Endothelial cell of umbilical vein (primary cell): ENCODE measurements at regions not wholly inside any gene's neighbourhood (a gene's known extent, or its start where the extent isn't known, plus 50 kb on each side); places are given as distances from the start of the nearest gene placed in this dataset.

Source experiments
- BruUV-seq: library from RNA; stranded (reverse); fragments of 400-500 nt; replicated peaks from 2 replicates; lab custom pipeline; 2021; lab: Mats Ljungman, UMichigan
- CTCF ChIA-PET: fragments of 300-600, 350-600 bp; sonication (Branson Sonifier 250); formaldehyde crosslinking; loops from one replicate; lab custom pipeline; 2021; ENCODE audit warnings: antibody characterized with exemption, inconsistent platforms; lab: Charles Lee
- POLR2A ChIA-PET: fragments of 300-600, 350-600 bp; sonication (Branson Sonifier 250); formaldehyde crosslinking; loops from one replicate; lab custom pipeline; 2021; ENCODE audit warnings: antibody characterized with exemption, inconsistent platforms; lab: Charles Lee
- DNase-seq: peaks from one replicate; pipeline ENCODE4 v3.0.0-alpha.2; 2011; ENCODE audit warnings: low read depth, low spot score
- FAIRE-seq: peaks from 2 replicates; lab custom pipeline; 2011; peaks lifted over from hg19 to GRCh38; lab: Jason Lieb, UNC
- H2AFZ ChIP-seq: 2 replicates; pipeline ENCODE4 v1.6.0; 2012; ENCODE audit warnings: low read depth, low read length, control low read depth, inconsistent platforms
- H3K27ac ChIP-seq: 2 replicates; pipeline ENCODE4 v1.5.1; 2011; ENCODE audit warnings: low read depth, mild to moderate bottlenecking, control low read depth, low read length, moderate library complexity; ENCODE audit not compliant: insufficient read depth
- H3K27me3 ChIP-seq, 2 experiments: 2 replicates each; pipeline versions ENCODE4 v1.6.0 to v1.6.1; 2011; ENCODE audit warnings: low read length in 2 of 2, mixed read lengths in 1 of 2; ENCODE audit not compliant: control insufficient read depth in 2 of 2, insufficient read depth in 2 of 2
- H3K36me3 ChIP-seq, 2 experiments: 2 replicates in 1 of 2; 3 replicates in 1 of 2; pipeline ENCODE4 v1.5.1; 2011; ENCODE audit warnings: low read length in 2 of 2, mild to moderate bottlenecking in 1 of 2, moderate library complexity in 1 of 2; ENCODE audit not compliant: control insufficient read depth in 2 of 2, insufficient read depth in 2 of 2; ENCODE audit errors: extremely low read depth in 1 of 2
- H3K4me1 ChIP-seq: 3 replicates; pipeline ENCODE4 v1.5.1; 2011; ENCODE audit warnings: mild to moderate bottlenecking, low read length; ENCODE audit not compliant: control insufficient read depth, insufficient read depth; ENCODE audit errors: extremely low read depth
- H3K4me2 ChIP-seq: 2 replicates; pipeline ENCODE4 v1.6.1; 2011; ENCODE audit warnings: low read length, control low read depth, mixed read lengths; ENCODE audit not compliant: insufficient read depth
- H3K4me3 ChIP-seq, 3 experiments: fragments of 200-600 bp in 1 of 3; sonication (generic), shearing (Covaris generic) in 1 of 3; replicated peaks in 1 of 3; 2 replicates each; pipeline ENCODE4 v1.5.1; 2011 to 2016; ENCODE audit warnings: control low read depth in 3 of 3, low read length in 3 of 3, mild to moderate bottlenecking in 2 of 3, inconsistent platforms in 1 of 3, low read depth in 1 of 3, moderate library complexity in 1 of 3; ENCODE audit not compliant: insufficient read depth in 1 of 3
- H3K79me2 ChIP-seq: 2 replicates; pipeline ENCODE4 v1.6.0; 2012; ENCODE audit warnings: low read length, inconsistent platforms; ENCODE audit not compliant: control insufficient read depth, insufficient read depth
- H3K9ac ChIP-seq: replicated peaks from 2 replicates; pipeline ENCODE3; 2011; ENCODE audit warnings: low read length, control low read depth; ENCODE audit not compliant: insufficient read depth; ENCODE audit errors: extremely low read depth
- H3K9me1 ChIP-seq: replicated peaks from 3 replicates; pipeline ENCODE4 v1.6.0; 2011; ENCODE audit warnings: mild to moderate bottlenecking, low read length; ENCODE audit not compliant: control insufficient read depth, insufficient read depth; ENCODE audit errors: extremely low read depth
- H3K9me3 ChIP-seq: replicated peaks from 2 replicates; pipeline ENCODE4 v1.5.1; 2012; ENCODE audit warnings: low read length, inconsistent platforms; ENCODE audit not compliant: control insufficient read depth, insufficient read depth
- H4K20me1 ChIP-seq: replicated peaks from 2 replicates; pipeline ENCODE3; 2011; ENCODE audit warnings: mild to moderate bottlenecking, low read length; ENCODE audit not compliant: control insufficient read depth, insufficient read depth; ENCODE audit errors: extremely low read depth
- CTCF ChIP-seq, 2 donors: IDR thresholded peaks; 1 replicate in 1 of 2; 2 replicates in 1 of 2; pipeline ENCODE4 v1.5.1; 2011; ENCODE audit warnings: low read length in 2 of 2, mild to moderate bottlenecking in 2 of 2, moderate library complexity in 2 of 2, control low read depth in 1 of 2, inconsistent platforms in 1 of 2, low read depth in 1 of 2; ENCODE audit not compliant: insufficient read depth in 1 of 2; ENCODE audit errors: extremely low read depth in 1 of 2
- EZH2 ChIP-seq: IDR thresholded peaks from 2 replicates; pipeline ENCODE4 v1.6.1; 2012; ENCODE audit warnings: borderline replicate concordance, low read depth, mild to moderate bottlenecking, moderate library complexity, low read length, inconsistent platforms; ENCODE audit not compliant: severe bottlenecking
- FOS ChIP-seq: IDR thresholded peaks from 2 replicates; pipeline ENCODE4 v1.6.1; 2011; ENCODE audit warnings: mild to moderate bottlenecking, low read length, moderate library complexity, borderline replicate concordance; ENCODE audit not compliant: insufficient read depth
- GATA2 ChIP-seq: IDR thresholded peaks from 2 replicates; pipeline ENCODE4 v1.7.0; 2011; ENCODE audit warnings: low read depth, mild to moderate bottlenecking, moderate library complexity, mixed read lengths, low read length; ENCODE audit not compliant: insufficient read length, insufficient read depth
- JUN ChIP-seq: IDR thresholded peaks from 2 replicates; pipeline ENCODE4 v1.6.1; 2011; ENCODE audit warnings: borderline replicate concordance, low read depth; ENCODE audit not compliant: insufficient read length, insufficient read depth
- MAX ChIP-seq: IDR thresholded peaks from 2 replicates; pipeline ENCODE4 v1.6.1; 2011; ENCODE audit not compliant: insufficient read depth, insufficient read length
- MYC ChIP-seq: IDR thresholded peaks from one replicate; pipeline ENCODE4 v1.6.1; 2011; ENCODE audit warnings: mild to moderate bottlenecking, low read depth, low read length
- POLR2A ChIP-seq: IDR thresholded peaks from 2 replicates; pipeline ENCODE4 v1.6.1; 2012; ENCODE audit warnings: low read depth, mild to moderate bottlenecking, control low read depth, low read length
- POLR2AphosphoS5 ChIP-seq: IDR thresholded peaks from 2 replicates; pipeline ENCODE4 v1.6.1; 2012; ENCODE audit warnings: low read depth, mild to moderate bottlenecking, control low read depth, low read length, moderate library complexity; ENCODE audit not compliant: insufficient read depth
- dilution Hi-C: fragments of 300-500 bp; cut with MboI; formaldehyde crosslinking; loops from one replicate; pipeline ENCODE4 v1.15.0; 2019; ENCODE audit warnings: low sequenced_read_pairs; ENCODE audit not compliant: extremely low pct_ligation_motif_present
- intact Hi-C: fragments of 100-400 bp; cut with micrococcal nuclease; formaldehyde crosslinking; loops from one replicate; pipeline ENCODE4 v1.10.0; 2022

GRCh38 chr4:169340834-169341233 is 70.1 kb upstream of the SH3RF1 start:
- H3K4me3 ChIP-seq: no peak overlapping the region
- dilution Hi-C loops (no loop called here), intact Hi-C loops (no loop called here)
- POLR2A ChIA-PET: no interaction called here
- no TSS peak for BruUV-seq
- no peak overlapping the region for H3K27ac ChIP-seq
- no peak for TF ChIP-seq MYC
- no peak for TF ChIP-seq JUN
- TF ChIP-seq CTCF (IDR thresholded peaks at IDR 0.05; ENCODE audit: extremely low read depth in 1 of 2, insufficient read depth in 1 of 2, low read depth in 1 of 2, low read length in 2 of 2): no peak
- TF ChIP-seq FOS: no peak
- TF ChIP-seq POLR2A: no peak
- TF ChIP-seq GATA2: no peak
- TF ChIP-seq POLR2AphosphoS5: no peak
- TF ChIP-seq MAX: no peak
- TF ChIP-seq EZH2: no peak
- peaks cover 0 to 2% of the 10 kb centered on the region in 2 experiments for H3K27me3 ChIP-seq
- no peak overlapping the region for H3K4me2 ChIP-seq
- no peaks in the 10 kb centered on the region for H3K4me1 ChIP-seq
- H3K79me2 ChIP-seq: no peaks in the 10 kb centered on the region
- H3K9me1 ChIP-seq: no peaks in the 10 kb centered on the region
- DNase-seq: no peak
- CTCF ChIA-PET: interaction anchor here (1.0 to 1.4 kb wide), 2 partner anchors 9 to 12 kb away, joined by 3 to 4 read pairs; no protein-coding TSS in a partner anchor
- no peaks in the 10 kb centered on the region for H4K20me1 ChIP-seq
- FAIRE-seq: no peak
- H2AFZ ChIP-seq: no peak overlapping the region
- H3K9me3 ChIP-seq: no peaks in the 10 kb centered on the region
- H3K9ac ChIP-seq: no peak overlapping the region
- H3K36me3 ChIP-seq: no peaks in the 10 kb centered on the region
